GM12873 (cell line): ENCODE measurements at regions not wholly inside any gene's neighbourhood (a gene's known extent, or its start where the extent isn't known, plus 50 kb on each side); places are given as distances from the start of the nearest gene placed in this dataset.

Experiments used
- TF ChIP-seq, protein P1 (sequence below): IDR thresholded peaks from 2 replicates; pipeline ENCODE4 v1.5.1; 2012; ENCODE audit warnings: low read depth, mild to moderate bottlenecking, moderate library complexity, low read length, control low read depth; ENCODE audit not compliant: insufficient read depth; ENCODE audit errors: missing control alignments

GRCh38 chrX:128846385-128846784, 676.9 kb downstream of the SMARCA1 start:
- TF ChIP-seq, protein P1, sequence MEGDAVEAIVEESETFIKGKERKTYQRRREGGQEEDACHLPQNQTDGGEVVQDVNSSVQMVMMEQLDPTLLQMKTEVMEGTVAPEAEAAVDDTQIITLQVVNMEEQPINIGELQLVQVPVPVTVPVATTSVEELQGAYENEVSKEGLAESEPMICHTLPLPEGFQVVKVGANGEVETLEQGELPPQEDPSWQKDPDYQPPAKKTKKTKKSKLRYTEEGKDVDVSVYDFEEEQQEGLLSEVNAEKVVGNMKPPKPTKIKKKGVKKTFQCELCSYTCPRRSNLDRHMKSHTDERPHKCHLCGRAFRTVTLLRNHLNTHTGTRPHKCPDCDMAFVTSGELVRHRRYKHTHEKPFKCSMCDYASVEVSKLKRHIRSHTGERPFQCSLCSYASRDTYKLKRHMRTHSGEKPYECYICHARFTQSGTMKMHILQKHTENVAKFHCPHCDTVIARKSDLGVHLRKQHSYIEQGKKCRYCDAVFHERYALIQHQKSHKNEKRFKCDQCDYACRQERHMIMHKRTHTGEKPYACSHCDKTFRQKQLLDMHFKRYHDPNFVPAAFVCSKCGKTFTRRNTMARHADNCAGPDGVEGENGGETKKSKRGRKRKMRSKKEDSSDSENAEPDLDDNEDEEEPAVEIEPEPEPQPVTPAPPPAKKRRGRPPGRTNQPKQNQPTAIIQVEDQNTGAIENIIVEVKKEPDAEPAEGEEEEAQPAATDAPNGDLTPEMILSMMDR: no peak

- TF ChIP-seq, protein P1: no peak
These were observed 704.6 kb downstream of the SMARCA1 start for GRCh38 chrX:128818690-128819089.

- TF ChIP-seq, protein P1: peak; percentile 58
These were observed 706.4 kb downstream of the SMARCA1 start for GRCh38 chrX:128816919-128817318.

- TF ChIP-seq, protein P1: no peak
These were observed 715.9 kb downstream of the SMARCA1 start for GRCh38 chrX:128807367-128807766.

DNA sequence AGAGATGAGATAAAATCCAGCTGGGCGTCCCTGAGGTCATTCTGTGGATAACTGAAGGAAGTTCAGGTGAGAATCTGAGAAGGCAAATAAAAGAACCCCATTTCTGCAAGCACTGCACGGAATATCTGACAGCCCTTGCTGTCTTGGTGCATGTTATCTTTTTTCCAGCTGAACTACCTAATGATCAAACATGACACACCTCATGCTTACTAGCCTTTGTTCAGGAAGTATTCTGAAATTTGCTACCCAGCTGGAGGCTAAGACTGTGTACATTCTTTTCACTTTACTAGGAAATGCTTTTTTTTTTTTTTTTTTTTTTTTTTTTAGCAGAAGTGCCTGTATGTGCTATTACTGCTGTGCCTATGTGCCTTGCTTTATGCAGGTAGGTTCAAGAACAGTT, 718.1 kb downstream of the SMARCA1 start:
- TF ChIP-seq, protein P1: no peak

- TF ChIP-seq, protein P1: no peak
These were observed 718.5 kb downstream of the SMARCA1 start for GRCh38 chrX:128804828-128805227.

GRCh38 chrX:128800138-128800537, 723.2 kb downstream of the SMARCA1 start:
- TF ChIP-seq, protein P1: peak; percentile 37
